ENCODE measurements at regions not wholly inside any gene's neighbourhood (a gene's known extent, or its start where the extent isn't known, plus 50 kb on each side); places are given as distances from the start of the nearest gene placed in this dataset.

DNA sequence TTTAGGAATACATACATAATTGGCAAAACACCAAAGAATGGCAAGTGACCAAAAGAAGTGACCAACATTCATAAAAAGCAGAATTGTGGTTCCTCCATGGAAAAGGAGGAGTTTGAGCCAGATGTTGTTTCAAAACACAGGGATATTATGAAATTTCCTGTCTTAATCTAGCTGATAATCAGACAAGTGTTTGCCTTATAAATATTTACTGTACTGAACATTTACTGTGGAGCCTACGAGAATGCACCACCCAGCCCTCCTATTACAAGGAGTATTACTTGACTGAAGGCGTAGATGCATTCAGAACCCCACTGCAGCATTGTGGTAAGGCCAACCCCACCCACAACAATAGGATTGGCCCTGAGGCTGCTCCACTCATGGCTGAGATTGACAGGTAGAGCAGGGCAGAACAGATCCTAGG lies 118.9 kb downstream of the AKR1D1 start:
- TF ChIP-seq EZH2 (IDR thresholded peaks at IDR 0.05): no peak
- TF ChIP-seq POLR2AphosphoS5 (IDR thresholded peaks at IDR 0.05; ENCODE audit: borderline replicate concordance, low read depth, low read length): no peak
- no peak for TF ChIP-seq FOXP2 (optimal IDR thresholded peaks at IDR 0.05; ENCODE audit: control extremely low read depth, extremely low read length, insufficient read depth)
